Muscle layer of colon (tissue), 2 donors: ENCODE measurements at regions not wholly inside any gene's neighbourhood (a gene's known extent, or its start where the extent isn't known, plus 50 kb on each side); places are given as distances from the start of the nearest gene placed in this dataset.

Source experiments
- H3K27ac ChIP-seq: one replicate; pipeline ENCODE4 v1.7.0; 2013; ENCODE audit warnings: low read depth, mild to moderate bottlenecking, low read length, moderate library complexity
- H3K27me3 ChIP-seq, 2 donors: one replicate each; pipeline ENCODE4 v1.7.0; 2013; ENCODE audit warnings: low read length in 2 of 2, mild to moderate bottlenecking in 2 of 2; ENCODE audit not compliant: insufficient read depth in 2 of 2, control insufficient read depth in 1 of 2
- H3K36me3 ChIP-seq: one replicate; pipeline ENCODE4 v1.7.0; 2013; ENCODE audit warnings: mild to moderate bottlenecking, low read length; ENCODE audit not compliant: insufficient read depth
- H3K4me1 ChIP-seq: one replicate; pipeline ENCODE4 v1.7.0; 2013; ENCODE audit warnings: mild to moderate bottlenecking, low read length; ENCODE audit not compliant: insufficient read depth
- H3K4me3 ChIP-seq, 2 donors: one replicate each; pipeline ENCODE4 v1.7.0; 2013; ENCODE audit warnings: low read length in 2 of 2, low read depth in 1 of 2, mild to moderate bottlenecking in 1 of 2, moderate library complexity in 1 of 2
- H3K9ac ChIP-seq: one replicate; pipeline ENCODE4 v1.7.0; 2013; ENCODE audit warnings: low read length
- H3K9me3 ChIP-seq: one replicate; pipeline ENCODE4 v1.7.0; 2013; ENCODE audit warnings: mild to moderate bottlenecking, low read length
- donor health status: abdominal sarcoma.
- donor health status: Adenocarcinoma of cecum.

DNA sequence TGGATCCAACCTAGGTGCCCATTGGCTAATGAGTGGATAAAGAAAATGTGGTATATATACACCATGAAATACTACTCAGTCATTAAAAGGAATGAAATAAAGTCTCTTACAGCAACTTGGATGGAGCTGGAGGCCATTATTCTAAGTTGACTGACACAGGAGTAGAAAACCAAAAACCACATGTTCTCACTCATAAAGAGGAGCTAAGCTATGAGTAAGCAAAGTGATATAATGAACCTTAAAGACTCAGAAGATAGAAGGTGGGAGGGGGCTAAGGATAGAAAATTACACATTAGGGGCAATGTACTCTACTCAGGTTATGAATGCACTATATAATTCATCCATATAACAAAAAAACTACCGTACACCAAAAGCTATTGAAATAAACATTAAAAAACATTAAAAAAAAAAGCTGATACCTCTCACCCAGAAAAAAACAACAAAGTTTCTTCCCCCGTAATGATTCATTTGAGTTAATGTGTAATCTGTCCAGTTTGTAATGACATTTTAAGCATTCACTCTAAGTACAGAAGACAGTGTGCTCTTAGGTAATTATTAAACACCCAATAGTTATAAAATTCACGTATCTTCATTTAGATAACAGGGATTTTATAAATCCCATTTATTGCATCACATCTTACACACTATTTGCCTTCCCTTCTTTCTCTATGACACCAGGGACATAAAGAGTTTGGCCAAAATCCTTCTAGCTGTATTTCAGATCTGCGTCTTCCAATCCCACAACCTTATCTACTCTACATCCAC, 941.5 kb downstream of the CDH11 start:
- Histone ChIP-seq H3K9ac (no peak overlapping the region), H3K9me3 (no peaks in the 10 kb centered on the region)

DNA sequence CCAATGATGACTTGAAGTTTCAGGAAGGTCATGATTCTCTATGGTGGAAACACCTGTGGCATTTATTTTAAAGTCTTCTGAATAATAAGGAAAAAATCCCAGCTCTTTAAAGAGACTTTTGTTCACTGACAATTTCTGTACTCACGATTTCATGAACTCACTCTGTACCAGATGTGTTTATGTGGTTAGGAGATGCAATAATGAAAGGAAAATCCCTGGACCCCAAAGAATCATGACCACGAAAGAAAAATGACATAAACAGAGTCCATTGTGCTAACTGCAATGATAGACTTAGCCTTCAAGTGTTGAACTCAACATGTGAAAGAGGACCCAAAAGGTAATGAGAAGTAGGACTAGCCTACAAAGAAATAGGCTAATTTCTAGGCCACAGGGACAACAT, 947.5 kb downstream of the CDH11 start:
- Histone ChIP-seq H3K4me1 (no peaks in the 10 kb centered on the region), H3K9me3 (no peaks in the 10 kb centered on the region), H3K4me3 (no peak overlapping the region), H3K9ac (no peak overlapping the region), H3K27me3 (no peaks in the 10 kb centered on the region), H3K36me3 (no peaks in the 10 kb centered on the region), H3K27ac (no peak overlapping the region)

More for the DNA sequence above, 941.5 kb downstream of the CDH11 start:
- no peak overlapping the region for H3K4me3 ChIP-seq
- no peaks in the 10 kb centered on the region for H3K27me3 ChIP-seq
- H3K4me1 ChIP-seq: no peaks in the 10 kb centered on the region
- no peaks in the 10 kb centered on the region for H3K36me3 ChIP-seq
- H3K27ac ChIP-seq: no peak overlapping the region

DNA sequence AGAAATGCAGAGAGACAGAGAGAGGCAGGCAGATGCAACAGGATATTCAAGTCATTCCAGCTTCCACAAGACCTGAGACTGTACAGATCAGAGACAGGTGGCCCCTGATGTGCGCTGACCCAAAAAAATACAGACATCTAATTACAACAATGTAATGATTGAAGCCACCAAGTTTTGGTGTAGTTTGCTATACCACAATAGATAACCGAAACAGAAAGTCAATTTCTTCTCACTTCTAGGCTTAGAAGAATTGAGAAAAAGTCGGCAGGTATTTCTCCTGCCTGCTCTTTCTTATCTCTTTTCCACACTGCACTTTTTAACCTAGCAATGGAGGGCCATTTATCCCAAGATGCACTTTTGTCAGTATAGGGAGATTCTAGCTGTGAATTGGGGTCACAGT, 949.2 kb downstream of the CDH11 start:
- no peaks in the 10 kb centered on the region for H3K4me1 ChIP-seq
- no peak overlapping the region for H3K9ac ChIP-seq
- no peak overlapping the region for H3K4me3 ChIP-seq
- no peaks in the 10 kb centered on the region for H3K36me3 ChIP-seq
- no peaks in the 10 kb centered on the region for H3K9me3 ChIP-seq
- H3K27ac ChIP-seq: no peak overlapping the region
- no peaks in the 10 kb centered on the region for H3K27me3 ChIP-seq

DNA sequence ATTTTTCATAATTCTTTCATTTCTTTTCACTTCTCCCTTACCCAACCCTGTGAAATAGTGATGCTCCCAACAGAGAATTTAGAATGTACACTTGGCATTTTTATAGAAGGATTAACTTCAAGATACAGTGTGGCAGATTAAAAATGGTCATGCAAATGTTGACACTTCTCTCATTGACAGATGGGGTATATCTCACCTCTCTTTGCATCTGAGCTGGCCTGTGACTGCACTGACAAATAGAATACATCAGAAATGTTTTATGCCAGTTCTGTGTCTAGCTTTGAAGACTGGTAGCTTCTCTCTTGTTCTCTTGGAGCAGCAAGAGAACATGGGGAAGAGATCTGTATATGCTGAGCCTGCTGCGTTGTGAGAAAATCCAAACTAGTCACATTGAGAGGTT, 949.6 kb downstream of the CDH11 start:
- Histone ChIP-seq H3K4me1 (no peaks in the 10 kb centered on the region), H3K27ac (no peak overlapping the region), H3K4me3 (no peak overlapping the region), H3K36me3 (no peaks in the 10 kb centered on the region), H3K9ac (no peak overlapping the region), H3K9me3 (no peaks in the 10 kb centered on the region), H3K27me3 (no peaks in the 10 kb centered on the region)

DNA sequence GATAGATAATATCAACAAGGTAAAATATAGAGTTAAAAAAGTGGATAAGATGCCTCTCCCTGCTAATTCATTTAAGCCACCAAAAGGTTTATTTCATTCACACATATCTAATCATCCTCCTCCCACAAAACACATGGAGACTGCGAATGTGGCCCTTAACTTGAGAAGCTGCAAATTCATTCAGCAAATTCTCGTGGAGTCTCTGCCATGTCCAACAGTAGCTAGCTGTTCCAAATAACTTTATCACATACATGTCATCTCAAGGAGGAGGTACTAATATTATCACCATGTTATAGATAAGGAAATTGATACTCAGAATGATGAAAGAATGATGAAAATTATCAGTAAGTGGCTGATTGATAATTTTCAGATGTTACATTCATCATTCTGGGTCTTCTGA, 950.2 kb downstream of the CDH11 start:
- Histone ChIP-seq H3K36me3 (no peaks in the 10 kb centered on the region), H3K27ac (no peak overlapping the region), H3K27me3 (no peaks in the 10 kb centered on the region), H3K9me3 (no peaks in the 10 kb centered on the region), H3K4me1 (no peaks in the 10 kb centered on the region), H3K4me3 (no peak overlapping the region), H3K9ac (no peak overlapping the region)

DNA sequence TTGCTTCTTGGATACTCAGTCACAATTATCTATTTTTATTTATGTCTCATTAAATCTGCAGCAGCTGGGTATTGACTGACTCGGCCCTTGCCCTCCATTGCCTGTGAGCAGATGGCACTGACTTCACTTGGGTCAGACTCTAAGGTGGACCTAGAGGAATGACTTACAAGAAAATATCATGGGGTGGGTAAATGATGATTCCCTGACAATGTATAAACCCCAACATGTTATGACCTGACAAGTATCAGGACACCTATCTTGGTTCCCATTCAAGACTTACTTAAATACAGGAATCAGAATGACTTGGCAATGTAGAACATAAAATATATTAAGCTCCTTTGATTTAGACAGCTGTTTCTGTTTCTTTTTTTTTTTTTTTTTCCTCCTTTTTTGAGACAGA, 953.5 kb downstream of the CDH11 start:
- Histone ChIP-seq H3K36me3 (no peaks in the 10 kb centered on the region), H3K4me3 (no peak overlapping the region), H3K4me1 (no peaks in the 10 kb centered on the region), H3K27me3 (no peaks in the 10 kb centered on the region), H3K9me3 (no peaks in the 10 kb centered on the region), H3K9ac (no peak overlapping the region), H3K27ac (no peak overlapping the region)

DNA sequence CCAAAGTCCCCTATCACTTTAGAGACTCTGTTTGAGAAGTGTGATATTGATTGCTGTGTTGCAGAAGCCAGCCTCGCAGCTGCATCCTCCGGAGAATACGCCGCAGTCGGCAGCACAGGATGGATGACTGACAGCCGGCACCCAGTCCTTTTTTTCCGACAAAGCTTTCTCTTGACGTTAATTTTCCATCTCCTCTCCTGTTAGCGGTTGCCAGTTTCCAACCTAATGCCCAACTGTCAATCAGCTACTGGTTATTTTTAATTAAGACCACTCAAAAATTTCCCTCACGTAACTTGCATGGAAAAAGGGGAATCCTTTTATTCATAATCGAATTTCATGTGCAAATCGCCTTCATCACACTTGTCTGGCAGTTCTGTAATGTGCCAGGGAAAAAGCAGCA, 953.9 kb downstream of the CDH11 start:
- Histone ChIP-seq H3K4me3 (no peak overlapping the region), H3K9me3 (no peaks in the 10 kb centered on the region), H3K36me3 (no peaks in the 10 kb centered on the region), H3K27me3 (no peaks in the 10 kb centered on the region), H3K4me1 (no peaks in the 10 kb centered on the region), H3K27ac (no peak overlapping the region), H3K9ac (no peak overlapping the region)

DNA sequence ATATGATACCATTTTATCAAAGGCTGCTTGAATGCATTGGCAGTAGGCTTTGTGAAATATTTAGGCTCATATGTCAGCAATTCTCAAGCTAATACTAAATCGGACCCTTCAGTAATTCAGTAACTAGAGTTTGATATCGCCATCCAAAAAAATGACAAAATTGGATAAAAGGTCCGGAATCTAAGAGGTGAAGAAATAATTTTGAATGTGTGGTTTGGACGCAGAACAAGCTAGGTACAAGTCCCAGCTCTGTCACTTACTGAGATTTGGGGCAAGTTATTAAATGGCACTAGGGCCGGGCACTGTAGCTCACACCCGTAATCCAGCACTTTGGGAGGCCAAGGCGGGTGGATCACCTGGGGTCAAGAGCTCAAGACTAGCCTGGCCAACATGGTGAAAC, 956.5 kb downstream of the CDH11 start:
- no peaks in the 10 kb centered on the region for H3K27me3 ChIP-seq
- H3K9ac ChIP-seq: no peak overlapping the region
- no peaks in the 10 kb centered on the region for H3K36me3 ChIP-seq
- no peak overlapping the region for H3K4me3 ChIP-seq
- no peaks in the 10 kb centered on the region for H3K4me1 ChIP-seq
- H3K9me3 ChIP-seq: no peaks in the 10 kb centered on the region
- H3K27ac ChIP-seq: no peak overlapping the region

DNA sequence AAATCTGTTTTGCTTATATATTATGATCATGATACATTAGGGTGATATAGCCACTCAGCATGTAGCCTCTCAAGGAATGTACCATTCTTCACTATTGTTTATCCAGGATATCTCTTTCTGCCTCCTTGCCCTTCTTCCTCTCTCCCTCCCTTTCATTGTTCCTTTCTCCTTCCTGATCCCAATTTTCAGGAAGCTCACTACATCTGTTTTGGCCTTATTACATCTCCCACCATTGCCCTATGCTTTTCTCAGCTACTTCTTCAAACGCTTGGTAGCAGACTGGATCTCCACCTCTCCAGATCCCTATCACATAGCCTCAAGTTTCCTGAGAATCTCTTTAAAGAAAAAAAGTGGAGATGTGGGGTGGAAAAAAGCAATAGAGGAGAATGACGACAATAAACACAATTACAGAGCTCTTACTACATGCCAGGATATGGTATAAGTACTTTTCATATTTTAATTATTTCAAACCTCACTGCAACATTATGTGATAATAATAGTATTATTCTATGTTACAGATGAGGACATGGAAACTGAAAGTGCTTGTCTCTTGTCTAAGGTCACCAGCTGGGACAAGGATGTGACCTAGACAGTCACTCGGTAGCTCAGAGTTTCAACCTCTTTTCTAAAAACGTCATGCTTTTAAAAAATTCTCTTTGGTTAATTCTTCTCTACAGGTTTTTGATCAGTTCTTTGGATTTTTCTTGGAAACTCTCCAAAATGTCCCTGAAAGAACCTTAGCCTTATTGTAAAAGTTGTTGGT, 959.1 kb downstream of the CDH11 start:
- Histone ChIP-seq H3K4me1 (no peaks in the 10 kb centered on the region), H3K4me3 (no peak overlapping the region), H3K27ac (no peak overlapping the region), H3K36me3 (no peaks in the 10 kb centered on the region), H3K9me3 (no peaks in the 10 kb centered on the region), H3K9ac (no peak overlapping the region), H3K27me3 (no peaks in the 10 kb centered on the region)

DNA sequence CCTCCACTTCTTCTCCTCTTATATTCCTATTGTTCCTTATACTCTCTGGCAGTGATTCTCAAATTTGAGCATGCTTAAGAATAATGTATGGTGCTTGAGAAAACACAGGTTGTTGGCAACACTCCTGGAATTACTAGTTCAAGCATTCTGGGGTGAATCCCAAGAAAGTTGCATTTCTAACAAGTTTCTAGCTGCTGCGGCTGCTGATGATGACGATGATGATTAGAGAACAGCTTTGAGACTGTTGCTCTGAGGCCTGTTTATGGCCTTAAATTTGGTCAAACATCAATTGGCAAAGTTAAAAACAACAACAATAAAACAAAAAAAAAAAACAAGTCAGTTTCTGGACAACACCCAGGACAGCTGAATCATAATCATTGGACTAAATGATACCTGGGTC, 961.9 kb downstream of the CDH11 start:
- Histone ChIP-seq H3K9ac (no peak overlapping the region), H3K27ac (no peak overlapping the region), H3K27me3 (no peaks in the 10 kb centered on the region), H3K4me1 (no peaks in the 10 kb centered on the region), H3K36me3 (no peaks in the 10 kb centered on the region), H3K9me3 (no peaks in the 10 kb centered on the region), H3K4me3 (no peak overlapping the region)

DNA sequence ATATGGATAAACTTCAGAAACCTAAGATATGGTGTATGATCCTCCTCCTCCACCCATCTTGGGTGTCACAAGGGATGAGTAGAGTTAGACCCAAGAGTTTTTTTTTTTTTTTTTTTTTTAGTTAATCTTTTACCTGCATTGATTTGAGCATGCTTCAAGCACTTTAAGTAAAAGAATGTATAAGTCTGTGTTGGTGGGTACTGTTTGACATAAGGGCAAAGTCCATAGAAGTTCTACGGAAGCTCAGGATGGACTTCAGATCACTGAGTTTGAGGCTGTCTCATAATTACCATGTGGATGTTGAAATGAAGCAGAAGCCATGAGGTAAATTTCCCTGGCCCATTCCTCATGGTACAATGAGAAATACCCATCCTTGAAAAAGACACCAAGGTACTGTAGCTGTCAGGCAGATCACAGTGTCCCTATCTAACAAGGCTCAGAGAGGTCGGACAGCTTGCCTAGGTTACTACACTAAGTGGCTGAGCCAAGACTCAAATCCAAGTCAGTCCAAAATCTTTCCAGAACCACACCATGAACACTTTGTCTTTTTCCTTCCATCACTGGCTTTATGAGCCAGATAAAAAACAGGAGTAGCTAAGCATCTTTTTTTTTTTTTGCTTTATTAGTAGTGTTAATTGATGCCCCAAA, 962.8 kb downstream of the CDH11 start:
- no peak overlapping the region for H3K27ac ChIP-seq
- no peaks in the 10 kb centered on the region for H3K4me1 ChIP-seq
- H3K9ac ChIP-seq: no peak overlapping the region
- H3K9me3 ChIP-seq: no peaks in the 10 kb centered on the region
- no peaks in the 10 kb centered on the region for H3K27me3 ChIP-seq
- H3K36me3 ChIP-seq: no peaks in the 10 kb centered on the region
- no peak overlapping the region for H3K4me3 ChIP-seq
